ENCODE measurements at regions not wholly inside any gene's neighbourhood (a gene's known extent, or its start where the extent isn't known, plus 50 kb on each side); places are given as distances from the start of the nearest gene placed in this dataset.

- no peak for DNase-seq
Observed at GRCh38 chr22:20637750-20638506, 130.5 kb downstream of the MED15 start.

GRCh38 chr22:20638507-20638870, 131.1 kb downstream of the MED15 start:
- no peak for DNase-seq

GRCh38 chr22:20639343-20639742, 131.9 kb downstream of the MED15 start:
- DNase-seq = no peak

DNA sequence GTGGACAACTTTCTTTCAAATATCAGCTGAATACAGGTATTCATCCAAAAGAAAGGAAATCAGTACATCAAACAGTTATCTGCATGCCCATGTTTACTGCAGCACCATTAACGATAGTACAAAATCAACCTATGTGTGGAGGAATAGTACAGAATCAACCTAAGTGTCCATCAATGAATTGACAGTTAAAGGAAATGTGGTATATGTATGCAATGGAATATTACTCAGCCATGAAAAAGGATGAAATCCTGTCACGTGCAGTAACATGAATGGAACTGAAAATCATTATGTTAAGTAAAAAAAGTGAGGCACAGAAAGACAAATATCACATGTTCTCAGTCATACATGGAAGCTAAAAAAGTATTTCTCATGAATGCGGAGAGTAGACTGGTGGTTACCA, 132.3 kb downstream of the MED15 start:
- DNase-seq = no peak

- DNase-seq = no peak
Observed at GRCh38 chr22:20641198-20641892, 132.6 kb upstream of the SERPIND1 start.

DNA sequence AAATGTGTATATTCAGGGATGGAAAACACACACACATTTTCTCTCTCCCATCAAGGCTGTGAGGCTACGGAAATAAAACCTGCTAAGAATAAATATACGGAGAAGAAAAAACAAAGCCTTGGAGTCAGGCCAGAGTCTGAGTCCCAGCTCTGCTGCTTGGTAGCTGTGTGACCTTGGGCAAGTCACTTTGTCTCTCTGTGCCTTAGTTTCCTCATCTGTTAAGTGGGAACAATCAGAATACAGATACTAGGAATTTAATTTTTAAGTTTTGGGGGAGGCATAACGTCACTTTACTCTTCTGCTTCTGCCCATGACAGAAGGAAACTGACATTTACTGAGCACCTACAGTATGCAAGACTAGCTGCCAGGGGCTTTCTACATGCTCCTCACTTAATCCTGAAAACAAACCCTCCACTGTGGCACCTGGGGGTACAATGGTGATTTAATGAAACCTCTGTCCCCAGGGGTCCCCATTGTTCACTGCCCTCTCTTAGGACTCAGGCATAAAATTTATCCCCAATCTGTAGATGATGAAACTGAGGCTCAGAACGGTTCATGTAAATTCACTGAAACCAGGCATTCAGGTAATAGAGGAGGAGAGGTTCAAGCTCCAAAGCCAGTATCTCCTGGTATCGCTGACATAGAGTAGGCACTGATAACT, 131.9 kb upstream of the SERPIND1 start:
- no peak for DNase-seq

- DNase-seq = no peak
Observed at GRCh38 chr22:20642668-20643179, 131.2 kb upstream of the SERPIND1 start.

- DNase-seq = no peak
Observed at GRCh38 chr22:20644071-20644642, 129.8 kb upstream of the SERPIND1 start.

DNA sequence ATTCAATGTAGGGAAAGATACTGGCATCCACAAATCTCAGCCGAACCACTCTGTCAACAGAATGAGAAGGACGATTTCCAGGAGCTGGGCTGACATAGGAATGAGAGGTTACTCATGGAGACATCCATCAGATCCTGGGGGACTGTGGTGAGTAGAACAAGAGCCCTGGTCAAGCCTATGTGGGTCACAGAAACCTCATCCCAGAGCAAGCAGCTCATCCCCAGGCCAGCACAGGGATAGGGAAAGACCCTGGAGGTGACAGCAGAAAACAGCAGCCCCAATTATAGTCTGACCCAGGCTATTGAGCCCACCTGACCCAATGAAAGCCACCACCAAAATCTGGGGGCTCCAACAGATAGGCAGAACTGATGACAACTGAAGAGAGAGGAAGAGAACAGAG, 128.0 kb upstream of the SERPIND1 start:
- no peak for DNase-seq

- no peak for DNase-seq
Observed at GRCh38 chr22:20646415-20646814, 127.5 kb upstream of the SERPIND1 start.

GRCh38 chr22:20646906-20647305, 127.0 kb upstream of the SERPIND1 start:
- DNase-seq = no peak

GRCh38 chr22:20647586-20648305, 126.2 kb upstream of the SERPIND1 start:
- DNase-seq = no peak

- no peak for DNase-seq
Observed at GRCh38 chr22:20648306-20648903, 125.5 kb upstream of the SERPIND1 start.

DNA sequence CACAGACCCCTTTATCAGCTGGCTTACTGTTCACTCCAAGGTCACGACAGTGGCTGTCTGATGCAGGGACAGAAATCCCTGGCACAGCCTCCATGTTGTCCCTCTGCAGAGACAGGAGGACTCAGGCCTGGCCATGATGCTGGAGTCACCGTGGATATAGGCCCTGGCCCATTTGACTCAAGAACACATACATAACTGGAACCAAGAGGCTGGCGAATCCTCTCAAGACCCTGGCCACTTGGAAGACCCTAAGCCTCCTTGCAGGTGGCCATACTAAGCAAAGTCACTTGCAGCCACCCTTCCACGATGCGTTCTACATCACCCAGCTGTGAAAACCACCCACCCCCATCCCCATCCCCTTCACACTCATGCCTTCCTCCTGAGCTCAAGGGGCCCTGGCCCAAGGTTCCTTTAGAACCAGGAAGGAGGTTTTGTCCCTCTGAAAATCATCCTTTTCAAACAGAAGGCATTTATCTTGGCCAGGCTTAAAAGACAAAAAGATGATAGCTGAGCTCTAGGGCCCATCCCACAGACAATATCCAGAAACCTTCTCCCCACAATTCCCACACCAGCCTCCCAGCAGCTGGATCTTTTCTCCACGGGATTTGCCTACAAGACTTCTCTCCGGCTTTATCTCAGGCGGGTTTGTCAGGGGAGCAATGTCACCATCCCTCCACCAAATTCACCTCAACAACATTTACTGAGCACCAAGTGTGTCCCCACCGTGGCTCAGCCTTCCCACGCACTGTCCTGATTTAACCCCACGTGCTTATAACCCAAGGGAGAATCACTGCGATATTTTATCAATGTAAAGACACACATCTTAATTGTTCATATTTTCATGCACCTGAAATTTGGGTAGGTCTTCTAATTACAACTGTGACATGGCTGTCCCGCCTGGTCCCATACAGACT, 123.4 kb upstream of the SERPIND1 start:
- DNase-seq = no peak

DNA sequence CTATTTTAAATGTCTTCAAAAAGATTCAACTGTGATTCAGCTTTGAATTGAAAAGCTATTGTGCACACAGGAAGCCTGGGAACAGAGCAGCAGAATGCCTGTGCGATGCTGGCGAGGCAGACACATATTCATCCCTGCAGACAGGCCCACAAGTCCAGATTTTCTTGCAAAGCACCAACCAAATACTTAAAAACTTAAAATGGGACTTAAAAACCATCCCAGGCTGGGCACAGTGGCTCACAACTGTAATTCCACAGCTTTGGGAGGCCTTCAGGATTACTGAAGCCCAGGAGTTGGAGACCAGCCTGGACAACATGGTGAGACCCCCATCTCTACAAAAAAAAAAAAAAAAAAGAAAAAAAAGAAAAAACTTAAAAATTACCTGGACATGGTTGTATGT, 122.6 kb upstream of the SERPIND1 start:
- DNase-seq = no peak

- DNase-seq = no peak
Observed at GRCh38 chr22:20652130-20652529, 121.8 kb upstream of the SERPIND1 start.

GRCh38 chr22:20652582-20652981, 121.3 kb upstream of the SERPIND1 start:
- DNase-seq = no peak

GRCh38 chr22:20653012-20653794, 120.7 kb upstream of the SERPIND1 start:
- DNase-seq = no peak

- no peak for DNase-seq
Observed at GRCh38 chr22:20653795-20654342, 120.0 kb upstream of the SERPIND1 start.
